ENCODE measurements at regions not wholly inside any gene's neighbourhood (a gene's known extent, or its start where the extent isn't known, plus 50 kb on each side); places are given as distances from the start of the nearest gene placed in this dataset.

DNA sequence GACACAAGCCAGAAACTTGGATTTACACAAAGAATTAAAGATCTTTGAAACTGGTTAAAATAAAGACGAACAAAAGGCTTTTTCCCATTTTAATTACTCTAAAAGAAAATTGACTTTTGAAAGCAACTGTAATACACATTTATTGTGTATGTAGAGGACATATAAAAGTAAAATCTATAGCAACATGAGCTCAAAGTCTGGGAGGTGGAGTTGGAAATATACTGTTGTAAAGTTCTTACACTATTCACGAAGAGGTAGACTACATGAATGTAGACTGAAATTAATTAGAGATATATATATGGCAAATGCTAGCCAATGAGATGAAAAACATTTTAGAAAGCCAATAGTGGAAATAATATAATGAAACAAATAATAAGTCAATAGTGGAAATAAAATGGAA, 251.0 kb downstream of the AHR start:
- Histone ChIP-seq H3K4me2 (no peak overlapping the region), H3K27ac (no peak overlapping the region), H3F3A (ENCODE audit: insufficient read depth, low read depth) (no peaks in the 10 kb centered on the region), H2AFZ (no peak overlapping the region; the same call in 1 of the 2 replicates), H3K36me3 (ENCODE audit: low read depth) (no peaks in the 10 kb centered on the region), H3K27me3 (ENCODE audit: insufficient read depth, low read depth) (no peaks in the 10 kb centered on the region), H3K9me3 (ENCODE audit: insufficient read depth, low read depth) (no peaks in the 10 kb centered on the region; the same call in 1 of the 2 replicates), H3K4me1 (replicated peaks; ENCODE audit: insufficient read depth) (peaks cover 7% of the 10 kb centered on the region; the same call in 1 of the 2 replicates), H4K20me1 (ENCODE audit: insufficient read depth) (no peaks in the 10 kb centered on the region), H3K9me2 (ENCODE audit: insufficient read depth) (no peaks in the 10 kb centered on the region), H3K79me2 (ENCODE audit: low read depth) (no peaks in the 10 kb centered on the region), H3K4me3 (no peak overlapping the region)
- no TSS peak for BruUV-seq (replicated peaks)
- TF ChIP-seq, protein P1, sequence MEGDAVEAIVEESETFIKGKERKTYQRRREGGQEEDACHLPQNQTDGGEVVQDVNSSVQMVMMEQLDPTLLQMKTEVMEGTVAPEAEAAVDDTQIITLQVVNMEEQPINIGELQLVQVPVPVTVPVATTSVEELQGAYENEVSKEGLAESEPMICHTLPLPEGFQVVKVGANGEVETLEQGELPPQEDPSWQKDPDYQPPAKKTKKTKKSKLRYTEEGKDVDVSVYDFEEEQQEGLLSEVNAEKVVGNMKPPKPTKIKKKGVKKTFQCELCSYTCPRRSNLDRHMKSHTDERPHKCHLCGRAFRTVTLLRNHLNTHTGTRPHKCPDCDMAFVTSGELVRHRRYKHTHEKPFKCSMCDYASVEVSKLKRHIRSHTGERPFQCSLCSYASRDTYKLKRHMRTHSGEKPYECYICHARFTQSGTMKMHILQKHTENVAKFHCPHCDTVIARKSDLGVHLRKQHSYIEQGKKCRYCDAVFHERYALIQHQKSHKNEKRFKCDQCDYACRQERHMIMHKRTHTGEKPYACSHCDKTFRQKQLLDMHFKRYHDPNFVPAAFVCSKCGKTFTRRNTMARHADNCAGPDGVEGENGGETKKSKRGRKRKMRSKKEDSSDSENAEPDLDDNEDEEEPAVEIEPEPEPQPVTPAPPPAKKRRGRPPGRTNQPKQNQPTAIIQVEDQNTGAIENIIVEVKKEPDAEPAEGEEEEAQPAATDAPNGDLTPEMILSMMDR (conservative IDR thresholded peaks at IDR 0.05): no peak
- no peak for TF ChIP-seq EZH2 (IDR thresholded peaks at IDR 0.05; ENCODE audit: low read depth)
- ChIA-PET POLR2A (ENCODE audit: unreplicated experiment) (no interaction called here), CTCF (no interaction called here)
- no peak for DNase-seq
- intact Hi-C loops (cut with micrococcal nuclease; ENCODE audit: unreplicated experiment): no loop called here

DNA sequence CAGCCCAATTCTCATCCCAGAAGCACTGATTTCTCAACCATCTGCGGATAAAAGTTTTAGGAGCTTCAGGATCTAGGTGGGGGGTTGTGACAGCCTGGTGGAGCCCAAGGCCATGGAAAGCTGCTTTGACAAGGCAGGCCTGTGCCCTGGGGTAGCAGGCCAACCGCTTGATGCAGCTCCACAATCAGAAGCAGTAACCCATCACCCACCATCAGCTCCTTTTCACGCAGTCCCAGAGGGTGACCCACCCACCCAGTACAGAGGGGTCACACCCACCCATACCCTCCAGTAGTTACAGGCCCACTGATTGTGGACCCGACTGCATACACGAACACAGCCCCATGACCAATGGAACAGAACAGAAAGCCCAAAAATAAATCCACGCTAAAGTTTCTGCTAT, 253.9 kb downstream of the AHR start:
- no TSS peak for BruUV-seq (replicated peaks)
- H3K36me3 ChIP-seq (ENCODE audit: low read depth): no peaks in the 10 kb centered on the region
- H3K9me3 ChIP-seq (ENCODE audit: insufficient read depth, low read depth): no peaks in the 10 kb centered on the region
- no peak overlapping the region for H3K27ac ChIP-seq
- no peak overlapping the region for H3K4me2 ChIP-seq
- POLR2A ChIA-PET (ENCODE audit: unreplicated experiment): no interaction called here
- no peaks in the 10 kb centered on the region for H3K27me3 ChIP-seq (ENCODE audit: insufficient read depth, low read depth)
- H3K79me2 ChIP-seq (ENCODE audit: low read depth): no peaks in the 10 kb centered on the region
- no peaks in the 10 kb centered on the region; the same call in 1 of the 2 replicates for H3F3A ChIP-seq (ENCODE audit: insufficient read depth, low read depth)
- H3K4me1 ChIP-seq (replicated peaks; ENCODE audit: insufficient read depth): peaks cover 5% of the 10 kb centered on the region
- TF ChIP-seq, protein P1 (conservative IDR thresholded peaks at IDR 0.05): no peak
- no peak for TF ChIP-seq EZH2 (IDR thresholded peaks at IDR 0.05; ENCODE audit: low read depth)
- H2AFZ ChIP-seq: no peak overlapping the region
- intact Hi-C loops (cut with micrococcal nuclease; ENCODE audit: unreplicated experiment): no loop called here
- H4K20me1 ChIP-seq (ENCODE audit: insufficient read depth): no peaks in the 10 kb centered on the region
- no peak overlapping the region for H3K4me3 ChIP-seq
- CTCF ChIA-PET: no interaction called here
- no peaks in the 10 kb centered on the region for H3K9me2 ChIP-seq (ENCODE audit: insufficient read depth)
- no peak for DNase-seq

DNA sequence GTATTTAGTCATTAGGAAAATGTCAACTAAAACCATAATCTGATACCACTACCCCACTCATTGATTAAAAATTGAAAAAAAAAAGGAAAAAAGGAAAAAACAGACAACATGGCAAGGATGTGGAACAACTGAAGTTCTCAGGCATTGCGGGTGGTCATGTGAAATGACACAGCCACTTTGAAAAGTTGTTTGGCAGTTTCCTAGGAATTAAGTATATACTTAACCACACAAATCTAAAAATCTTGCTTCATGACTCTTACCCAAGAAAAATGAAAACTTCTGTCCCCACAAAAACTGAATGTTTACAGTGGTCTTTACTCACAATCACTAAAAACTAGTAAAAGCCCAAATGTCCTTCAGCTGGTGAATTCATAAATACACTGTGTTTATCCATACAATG, 254.5 kb downstream of the AHR start:
- TF ChIP-seq, protein P1 (conservative IDR thresholded peaks at IDR 0.05): no peak
- no peak for TF ChIP-seq EZH2 (IDR thresholded peaks at IDR 0.05; ENCODE audit: low read depth)
- Histone ChIP-seq H3K9me2 (ENCODE audit: insufficient read depth) (no peaks in the 10 kb centered on the region), H3K4me3 (no peak overlapping the region), H3F3A (ENCODE audit: insufficient read depth, low read depth) (no peaks in the 10 kb centered on the region; the same call in 1 of the 2 replicates), H4K20me1 (ENCODE audit: insufficient read depth) (no peaks in the 10 kb centered on the region), H2AFZ (no peak overlapping the region), H3K4me2 (no peak overlapping the region), H3K79me2 (ENCODE audit: low read depth) (no peaks in the 10 kb centered on the region), H3K9me3 (ENCODE audit: insufficient read depth, low read depth) (no peaks in the 10 kb centered on the region), H3K4me1 (replicated peaks; ENCODE audit: insufficient read depth) (peaks cover 11% of the 10 kb centered on the region), H3K36me3 (ENCODE audit: low read depth) (no peaks in the 10 kb centered on the region), H3K27ac (no peak overlapping the region), H3K27me3 (ENCODE audit: insufficient read depth, low read depth) (no peaks in the 10 kb centered on the region)
- ChIA-PET CTCF (no interaction called here), POLR2A (ENCODE audit: unreplicated experiment) (no interaction called here)
- no TSS peak for BruUV-seq (replicated peaks)
- intact Hi-C loops (cut with micrococcal nuclease; ENCODE audit: unreplicated experiment): no loop called here
- no peak for DNase-seq

Data from PC-9 (cell line).